SK-N-SH (cell line): ENCODE measurements at regions not wholly inside any gene's neighbourhood (a gene's known extent, or its start where the extent isn't known, plus 50 kb on each side); places are given as distances from the start of the nearest gene placed in this dataset.
A peak's percentile ranks its signal among the peaks of the same experiment; 100 is the strongest.

Experiments
- CTCF ChIA-PET: fragments of 300-600, 350-600 bp; formaldehyde crosslinking; extraction: SDS; loops from one replicate; lab custom pipeline; 2021; lab: Yijun Ruan, JAX
- POLR2A ChIA-PET: fragments of 350-600 bp; sonication (Branson Sonifier 250); formaldehyde crosslinking; extraction: SDS; loops from one replicate; lab custom pipeline; 2020; ENCODE audit warnings: antibody characterized with exemption, inconsistent platforms; lab: Yijun Ruan, JAX
- DNase-seq: peaks from one replicate; pipeline ENCODE4 v3.0.0; 2012
- H2AFZ ChIP-seq: fragments of 200-600 bp; sonication (generic); 2 replicates; pipeline ENCODE4 v1.8.1; 2016; ENCODE audit warnings: antibody characterized with exemption, mild to moderate bottlenecking, low read depth
- H3F3A ChIP-seq: fragments of 200-600 bp; sonication (generic); replicated peaks from 2 replicates; pipeline ENCODE3; 2016; ENCODE audit warnings: antibody characterized with exemption, mild to moderate bottlenecking; ENCODE audit not compliant: insufficient read depth
- H3K27ac ChIP-seq, 2 experiments: fragments of 200-500 bp in 1 of 2; fragments of 200-600 bp in 1 of 2; sonication (Bioruptor generic) in 1 of 2; sonication (generic), shearing (Covaris generic) in 1 of 2; 2 replicates each; pipeline versions ENCODE4 v1.5.1 to v1.6.1; 2014 to 2016; ENCODE audit warnings: low read depth in 2 of 2, inconsistent platforms in 1 of 2, low read length in 1 of 2, mild to moderate bottlenecking in 1 of 2, mixed read lengths in 1 of 2
- H3K27me3 ChIP-seq: fragments of 200-600 bp; sonication (generic), shearing (Covaris generic); 2 replicates; pipeline ENCODE4 v1.6.1; 2016; ENCODE audit warnings: mixed run types; ENCODE audit not compliant: insufficient read depth
- H3K36me3 ChIP-seq, 2 experiments: fragments of 200-500 bp in 1 of 2; fragments of 200-600 bp in 1 of 2; sonication (Bioruptor generic) in 1 of 2; sonication (generic) in 1 of 2; replicated peaks in 1 of 2; 2 replicates each; pipeline versions ENCODE3 to v1.5.1; 2014 to 2016; ENCODE audit warnings: low read length in 1 of 2, mild to moderate bottlenecking in 1 of 2; ENCODE audit not compliant: insufficient read depth in 2 of 2, control insufficient read depth in 1 of 2
- H3K4me1 ChIP-seq, 2 experiments: fragments of 200-500 bp in 1 of 2; fragments of 200-600 bp in 1 of 2; sonication (Bioruptor generic) in 1 of 2; sonication (generic), shearing (Covaris generic) in 1 of 2; 2 replicates each; pipeline versions ENCODE4 v1.5.1 to v1.6.1; 2014 to 2016; ENCODE audit warnings: low read depth in 1 of 2, low read length in 1 of 2, mixed run types in 1 of 2; ENCODE audit not compliant: insufficient read depth in 2 of 2, control insufficient read depth in 1 of 2
- H3K4me2 ChIP-seq: fragments of 200-600 bp; sonication (generic), shearing (Covaris generic); 2 replicates; pipeline ENCODE4 v1.6.1; 2017; ENCODE audit warnings: mixed run types
- H3K4me3 ChIP-seq, 2 experiments: fragments of 200-500 bp in 1 of 2; fragments of 200-600 bp in 1 of 2; sonication (Bioruptor generic) in 1 of 2; sonication (generic), shearing (Covaris generic) in 1 of 2; 2 replicates each; pipeline versions ENCODE4 v1.5.1 to v1.8.1; 2014 to 2016; ENCODE audit warnings: low read depth in 2 of 2, inconsistent platforms in 1 of 2, low read length in 1 of 2, mild to moderate bottlenecking in 1 of 2, mixed read lengths in 1 of 2, moderate library complexity in 1 of 2
- H3K79me2 ChIP-seq: fragments of 200-600 bp; sonication (generic); 2 replicates; pipeline ENCODE4 v1.8.1; 2017; ENCODE audit warnings: mild to moderate bottlenecking; ENCODE audit not compliant: insufficient read depth
- H3K9ac ChIP-seq: fragments of 200-600 bp; sonication (generic); 2 replicates; pipeline ENCODE4 v1.6.1; 2017; ENCODE audit warnings: mixed run types
- H3K9me2 ChIP-seq: fragments of 200-600 bp; sonication (generic); 2 replicates; pipeline ENCODE4 v1.6.1; 2017; ENCODE audit warnings: mixed run types
- H3K9me3 ChIP-seq: fragments of 200-600 bp; sonication (generic); 2 replicates; pipeline ENCODE4 v1.6.1; 2017; ENCODE audit warnings: mixed run types, mild to moderate bottlenecking, moderate library complexity
- H4K20me1 ChIP-seq: fragments of 200-600 bp; sonication (generic); 2 replicates; pipeline ENCODE4 v1.6.1; 2017; ENCODE audit warnings: mild to moderate bottlenecking, mixed run types; ENCODE audit not compliant: insufficient read depth
- CHD2 ChIP-seq: fragments of 150-350 bp; IDR thresholded peaks from 2 replicates; pipeline ENCODE4 v1.6.1; 2018; ENCODE audit warnings: low read length; ENCODE audit not compliant: partially characterized antibody
- CTCF ChIP-seq: fragments of 200-600 bp; sonication (generic); IDR thresholded peaks from 2 replicates; pipeline ENCODE4 v1.6.1; 2017; ENCODE audit warnings: antibody characterized with exemption, mild to moderate bottlenecking, moderate library complexity
- FOSL2 ChIP-seq: IDR thresholded peaks from 2 replicates; pipeline ENCODE4 v1.4.0; 2012; ENCODE audit warnings: low read depth, mild to moderate bottlenecking, moderate library complexity, borderline replicate concordance
- FOXJ3 ChIP-seq: sonication (generic); formaldehyde crosslinking; IDR thresholded peaks from 2 replicates; pipeline ENCODE4 v1.5.1; 2020; ENCODE audit warnings: mild to moderate bottlenecking, missing genetic modification reagents
- GATA2 ChIP-seq: sonication (generic); formaldehyde crosslinking; IDR thresholded peaks from 2 replicates; pipeline ENCODE4 v1.5.0; 2020; ENCODE audit warnings: mild to moderate bottlenecking, missing genetic modification reagents
- IRF3 ChIP-seq: fragments of 150-350 bp; IDR thresholded peaks from 2 replicates; pipeline ENCODE4 v1.6.1; 2016; ENCODE audit warnings: mild to moderate bottlenecking, low read depth, low read length
- MAX ChIP-seq: IDR thresholded peaks from 2 replicates; pipeline ENCODE4 v1.4.0; 2012; ENCODE audit warnings: low read depth
- MEF2A ChIP-seq: IDR thresholded peaks from 2 replicates; pipeline ENCODE4 v1.4.0; 2012; ENCODE audit warnings: low read depth, borderline replicate concordance
- POLR2AphosphoS5 ChIP-seq: IDR thresholded peaks from 2 replicates; pipeline ENCODE4 v1.6.1; 2012; ENCODE audit warnings: low read depth, low read length
- RAD21 ChIP-seq: IDR thresholded peaks from 2 replicates; pipeline ENCODE4 v1.6.1; 2012; ENCODE audit warnings: mild to moderate bottlenecking, low read length
- RFX5 ChIP-seq: IDR thresholded peaks from 2 replicates; pipeline ENCODE4 v1.6.1; 2012; ENCODE audit warnings: mild to moderate bottlenecking, improper control_type of control experiment, low read length
- SIN3A ChIP-seq: IDR thresholded peaks from 2 replicates; pipeline ENCODE4 v1.6.1; 2012; ENCODE audit warnings: low read depth, mild to moderate bottlenecking, low read length, moderate library complexity, borderline replicate concordance
- SMC3 ChIP-seq: IDR thresholded peaks from 2 replicates; pipeline ENCODE4 v1.6.1; 2012; ENCODE audit warnings: low read depth, low read length, improper control_type of control experiment
- USF1 ChIP-seq: IDR thresholded peaks from 2 replicates; pipeline ENCODE4 v1.4.0; 2012; ENCODE audit warnings: low read depth, borderline replicate concordance
- USF2 ChIP-seq: fragments of 150-350 bp; IDR thresholded peaks from 2 replicates; pipeline ENCODE4 v1.6.1; 2017; ENCODE audit warnings: antibody characterized with exemption, low read length, low read depth, borderline replicate concordance
- ZBTB33 ChIP-seq: IDR thresholded peaks from 2 replicates; pipeline ENCODE4 v1.4.0; 2012; ENCODE audit warnings: low read depth, borderline replicate concordance
- WGBS: methylation state at CpG from one replicate; pipeline ENCODE4 v1.1.6; 2017; ENCODE audit warnings: low lambda C conversion rate; 5-methylcytosine and 5-hydroxymethylcytosine counted together

- no peak overlapping the region; the same call in 1 of the 2 replicates for H2AFZ ChIP-seq
- CTCF ChIA-PET: interaction anchor here (1.2 kb wide), 1 partner anchor 13 kb away, joined by 4 read pairs; no protein-coding TSS in a partner anchor
- H4K20me1 ChIP-seq: no peaks in the 10 kb centered on the region
Observed at GRCh38 chr9:82466616-82467260, 478.2 kb downstream of the SPATA31D1 start.

GRCh38 chr9:82467436-82467835 is 478.9 kb downstream of the SPATA31D1 start:
- H3K79me2 ChIP-seq: no peaks in the 10 kb centered on the region
- WGBS: 61% methylated on average over 2 of the region's 2 CpGs
- no peaks in the 10 kb centered on the region for H3F3A ChIP-seq
- no peak overlapping the region for H3K4me3 ChIP-seq
- no peaks in the 10 kb centered on the region for H3K36me3 ChIP-seq
- H3K9me3 ChIP-seq: no peaks in the 10 kb centered on the region
- no peak overlapping the region; the same call in 1 of the 2 replicates for H2AFZ ChIP-seq
- H3K9ac ChIP-seq: no peak overlapping the region
- H4K20me1 ChIP-seq: no peaks in the 10 kb centered on the region
- no peak overlapping the region for H3K27ac ChIP-seq
- CTCF ChIA-PET: interaction anchor here (1.2 kb wide), 1 partner anchor 12 kb away, joined by 4 read pairs; no protein-coding TSS in a partner anchor
- POLR2A ChIA-PET: no interaction called here
- no peaks in the 10 kb centered on the region for H3K4me1 ChIP-seq
- H3K27me3 ChIP-seq: no peaks in the 10 kb centered on the region
- DNase-seq: no peak
- H3K9me2 ChIP-seq: no peaks in the 10 kb centered on the region; the same call in 1 of the 2 replicates
- no peak overlapping the region for H3K4me2 ChIP-seq
- TF ChIP-seq USF1 (no peak), RFX5 (no peak), ZBTB33 (no peak), IRF3 (no peak), GATA2 (CRISPR knock-in tag) (no peak), MEF2A (no peak), USF2 (no peak), FOSL2 (no peak), FOXJ3 (CRISPR knock-in tag) (no peak), POLR2AphosphoS5 (no peak), SIN3A (no peak), SMC3 (no peak), CHD2 (no peak)

More at GRCh38 chr9:82466616-82467260, 478.2 kb downstream of the SPATA31D1 start:
- H3K27ac ChIP-seq: no peak overlapping the region
- no peak overlapping the region for H3K9ac ChIP-seq
- no peaks in the 10 kb centered on the region for H3K4me1 ChIP-seq
- DNase-seq: no peak
- 76% methylated on average over 11 of the region's 11 CpGs for WGBS
- no peaks in the 10 kb centered on the region; the same call in 1 of the 2 replicates for H3K9me2 ChIP-seq
- peak; percentile 38 for TF ChIP-seq RAD21
- no peak for TF ChIP-seq MAX
- TF ChIP-seq RFX5: no peak
- TF ChIP-seq CTCF: peak; percentile 39
- H3K4me3 ChIP-seq: no peak overlapping the region; a peak in 1 of 4 replicates
- no peaks in the 10 kb centered on the region for H3K36me3 ChIP-seq
- POLR2A ChIA-PET: no interaction called here
- no peaks in the 10 kb centered on the region for H3K27me3 ChIP-seq
- H3K4me2 ChIP-seq: no peak overlapping the region
- H3F3A ChIP-seq: no peaks in the 10 kb centered on the region
- H3K9me3 ChIP-seq: no peaks in the 10 kb centered on the region
- no peaks in the 10 kb centered on the region for H3K79me2 ChIP-seq
